Hepatocyte (in vitro differentiated cells): ENCODE measurements at regions not wholly inside any gene's neighbourhood (a gene's known extent, or its start where the extent isn't known, plus 50 kb on each side); places are given as distances from the start of the nearest gene placed in this dataset.

Source experiments
- EZH2phosphoT487 ChIP-seq: fragments of 200-600 bp; sonication (generic); IDR thresholded peaks from one replicate; pipeline ENCODE4 v1.6.1; 2018; ENCODE audit warnings: antibody characterized with exemption, mild to moderate bottlenecking, low read depth, moderate library complexity; ENCODE audit not compliant: unreplicated experiment, severe bottlenecking
- TF ChIP-seq, protein P1 (sequence below): fragments of 200-600 bp; sonication (generic); IDR thresholded peaks from 2 replicates; pipeline ENCODE4 v1.5.1; 2016; ENCODE audit warnings: antibody characterized with exemption, mild to moderate bottlenecking; ENCODE audit not compliant: poor library complexity

DNA sequence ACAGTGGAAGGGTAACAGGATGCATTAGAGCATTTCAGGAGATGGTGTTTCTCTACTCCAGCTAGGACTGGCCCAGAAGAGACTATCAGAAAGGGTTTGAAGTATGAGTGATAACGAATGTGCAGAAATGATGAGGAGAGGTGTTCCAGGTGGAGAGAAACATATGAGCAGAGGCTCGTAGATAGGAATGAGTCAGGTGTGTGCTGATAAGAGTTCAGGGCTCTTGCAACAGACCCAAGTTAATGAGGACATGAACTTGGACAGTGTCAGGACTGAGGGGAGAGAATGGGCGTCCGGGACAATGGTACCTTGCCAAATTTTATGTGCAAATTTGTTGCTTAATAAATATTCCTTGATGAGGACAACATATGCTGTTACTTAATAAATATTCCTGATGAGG, 183.9 kb upstream of the NFIA start:
- TF ChIP-seq, protein P1, sequence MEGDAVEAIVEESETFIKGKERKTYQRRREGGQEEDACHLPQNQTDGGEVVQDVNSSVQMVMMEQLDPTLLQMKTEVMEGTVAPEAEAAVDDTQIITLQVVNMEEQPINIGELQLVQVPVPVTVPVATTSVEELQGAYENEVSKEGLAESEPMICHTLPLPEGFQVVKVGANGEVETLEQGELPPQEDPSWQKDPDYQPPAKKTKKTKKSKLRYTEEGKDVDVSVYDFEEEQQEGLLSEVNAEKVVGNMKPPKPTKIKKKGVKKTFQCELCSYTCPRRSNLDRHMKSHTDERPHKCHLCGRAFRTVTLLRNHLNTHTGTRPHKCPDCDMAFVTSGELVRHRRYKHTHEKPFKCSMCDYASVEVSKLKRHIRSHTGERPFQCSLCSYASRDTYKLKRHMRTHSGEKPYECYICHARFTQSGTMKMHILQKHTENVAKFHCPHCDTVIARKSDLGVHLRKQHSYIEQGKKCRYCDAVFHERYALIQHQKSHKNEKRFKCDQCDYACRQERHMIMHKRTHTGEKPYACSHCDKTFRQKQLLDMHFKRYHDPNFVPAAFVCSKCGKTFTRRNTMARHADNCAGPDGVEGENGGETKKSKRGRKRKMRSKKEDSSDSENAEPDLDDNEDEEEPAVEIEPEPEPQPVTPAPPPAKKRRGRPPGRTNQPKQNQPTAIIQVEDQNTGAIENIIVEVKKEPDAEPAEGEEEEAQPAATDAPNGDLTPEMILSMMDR = no peak
- TF ChIP-seq EZH2phosphoT487 = no peak
